K562 (cell line): ENCODE measurements at regions not wholly inside any gene's neighbourhood (a gene's known extent, or its start where the extent isn't known, plus 50 kb on each side); places are given as distances from the start of the nearest gene placed in this dataset.

Experiments
- CBX1 ChIP-seq: sonication (generic); IDR thresholded peaks from 2 replicates; pipeline ENCODE4 v1.6.1; 2016; ENCODE audit warnings: antibody characterized with exemption, low read depth, mild to moderate bottlenecking
- CCNT2 ChIP-seq: IDR thresholded peaks from 2 replicates; pipeline ENCODE4 v1.6.1; 2011; ENCODE audit warnings: borderline replicate concordance, low read depth, mild to moderate bottlenecking, moderate library complexity, mixed read lengths, low read length; ENCODE audit not compliant: insufficient read length; ENCODE audit errors: extremely low read depth
- CREBBP ChIP-seq: IDR thresholded peaks from one replicate; pipeline ENCODE4 v1.6.1; 2012; ENCODE audit warnings: low read depth, mild to moderate bottlenecking, control low read depth, inconsistent platforms, low read length
- FUS ChIP-seq: fragments of 200-400 bp; formaldehyde crosslinking; optimal IDR thresholded peaks from 2 replicates; pipeline ENCODE3; 2017; ENCODE audit warnings: low read depth, low read length
- GATAD2B ChIP-seq: fragments of 450-650 bp; IDR thresholded peaks from 2 replicates; pipeline ENCODE4 v1.6.1; 2017; ENCODE audit warnings: mild to moderate bottlenecking, borderline replicate concordance
- HDAC2 ChIP-seq: fragments of 450-650 bp; IDR thresholded peaks from 2 replicates; pipeline ENCODE4 v1.6.1; 2016; ENCODE audit warnings: mild to moderate bottlenecking
- KHSRP ChIP-seq: fragments of 450-650 bp; IDR thresholded peaks from 2 replicates; pipeline ENCODE4 v1.6.1; 2017
- KLF6 ChIP-seq: fragments of 250-450 bp; sonication (Bioruptor Pico); IDR thresholded peaks from 2 replicates; pipeline ENCODE4 v1.4.0; 2020; ENCODE audit warnings: mild to moderate bottlenecking, moderate library complexity, borderline replicate concordance
- MAFG ChIP-seq: fragments of 450-650 bp; conservative IDR thresholded peaks from 2 replicates; pipeline ENCODE4 v1.6.1; 2016; ENCODE audit warnings: missing genetic modification characterization, missing compliant biosample characterization
- NCOR1 ChIP-seq: fragments of 450-650 bp; IDR thresholded peaks from 2 replicates; pipeline ENCODE4 v1.6.1; 2016; ENCODE audit warnings: mild to moderate bottlenecking, moderate library complexity
- PURB ChIP-seq: sonication (generic); formaldehyde crosslinking; IDR thresholded peaks from 2 replicates; pipeline ENCODE4 v1.9.0; 2021; ENCODE audit warnings: low read depth, mild to moderate bottlenecking, missing genetic modification reagents
- SPI1 ChIP-seq: IDR thresholded peaks from 2 replicates; pipeline ENCODE4 v1.6.1; 2011; ENCODE audit warnings: low read depth, low read length, control low read depth, borderline replicate concordance
- THAP12 ChIP-seq: fragments of 250-450 bp; sonication (Bioruptor Pico); IDR thresholded peaks from 2 replicates; pipeline ENCODE4 v1.9.0; 2021; ENCODE audit warnings: mild to moderate bottlenecking, inconsistent platforms
- ZBTB1 ChIP-seq: sonication (generic); formaldehyde crosslinking; IDR thresholded peaks from 2 replicates; pipeline ENCODE4 v1.8.1; 2023; ENCODE audit warnings: missing genetic modification reagents, low read depth, mild to moderate bottlenecking, borderline replicate concordance
- ZBTB17 ChIP-seq: fragments of 450-650 bp; formaldehyde crosslinking; IDR thresholded peaks from 2 replicates; pipeline ENCODE4 v1.4.0; 2020; ENCODE audit warnings: mild to moderate bottlenecking
- ZBTB26 ChIP-seq: fragments of 450-650 bp; formaldehyde crosslinking; IDR thresholded peaks from 2 replicates; pipeline ENCODE4 v1.4.0; 2022; ENCODE audit warnings: missing genetic modification characterization
- ZHX1 ChIP-seq: fragments of 150-350 bp; conservative IDR thresholded peaks from 2 replicates; pipeline ENCODE4 v1.6.1; 2014; ENCODE audit warnings: low read length
- ZNF445 ChIP-seq: fragments of 250-450 bp; sonication (Bioruptor Pico); IDR thresholded peaks from 2 replicates; pipeline ENCODE4 v1.4.0; 2020; ENCODE audit warnings: low read depth, mild to moderate bottlenecking, moderate library complexity
- ZNF551 ChIP-seq: fragments of 250-450 bp; sonication (Bioruptor Pico); IDR thresholded peaks from 2 replicates; pipeline ENCODE4 v1.5.0; 2021; ENCODE audit warnings: mild to moderate bottlenecking, moderate library complexity
- ZNF707 ChIP-seq: fragments of 250-450 bp; sonication (Bioruptor Pico); conservative IDR thresholded peaks from 2 replicates; pipeline ENCODE4 v1.8.0; 2022; ENCODE audit warnings: inconsistent platforms, mild to moderate bottlenecking, moderate library complexity
- TF ChIP-seq, protein P1 (sequence below): fragments of 250-450 bp; sonication (Bioruptor Pico); IDR thresholded peaks from 2 replicates; pipeline ENCODE4 v1.5.1; 2021; ENCODE audit warnings: mild to moderate bottlenecking

DNA sequence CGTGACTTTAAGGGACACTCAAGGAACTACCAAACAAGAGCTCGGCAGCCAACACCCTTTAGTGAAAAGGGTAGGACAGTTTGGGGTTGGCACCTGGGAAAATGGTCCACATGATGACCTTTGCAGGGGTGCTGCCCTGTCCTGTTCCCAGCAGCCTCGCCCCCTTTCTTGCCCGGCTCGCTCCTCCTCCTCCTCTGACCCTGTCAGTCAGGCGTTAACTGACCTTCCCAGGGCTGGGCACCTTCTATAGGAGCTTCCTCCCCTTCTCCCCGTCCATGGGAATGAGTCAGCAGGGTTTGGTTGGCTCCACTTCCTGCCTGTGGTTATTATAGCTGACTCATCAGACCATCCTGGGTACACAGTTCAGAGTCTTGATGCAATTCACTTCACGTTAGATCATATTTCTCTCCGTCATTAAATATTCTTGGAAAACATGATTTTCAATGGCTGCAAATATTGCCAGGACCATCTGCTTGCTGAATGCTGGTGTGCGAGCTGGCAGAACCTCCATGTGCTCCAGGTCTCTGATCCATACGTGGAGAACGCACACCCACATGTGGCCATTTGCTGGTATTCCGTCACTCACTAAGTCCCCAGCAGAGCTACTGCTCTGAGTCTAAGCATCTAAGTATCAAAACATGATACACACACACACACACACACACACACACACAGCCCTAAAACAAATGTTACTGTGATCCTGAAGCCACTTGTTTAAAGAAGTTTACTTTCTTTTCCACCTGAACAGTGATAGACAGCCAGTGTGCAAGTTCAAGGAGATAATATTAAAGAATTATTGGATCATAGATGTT is 185.0 kb downstream of the ANAPC1 start (continued):
- TF ChIP-seq ZBTB1 (CRISPR knock-in tag) (no peak), HDAC2 (peak; percentile 66; the same call in 1 of the 2 replicates), SPI1 (peak; percentile 95), CBX1 (no peak), MAFG (tag) (peak; percentile 100), THAP12 (peak; percentile 26; the same call in 1 of the 2 replicates), KHSRP (no peak), CCNT2 (no peak), ZNF551 (CRISPR knock-in tag) (no peak), ZNF707 (no peak), ZNF445 (CRISPR knock-in tag) (no peak), FUS (no peak), CREBBP (no peak), KLF6 (no peak; the same call in 1 of the 2 replicates), NCOR1 (peak; percentile 63), PURB (CRISPR knock-in tag) (no peak), ZBTB26 (CRISPR knock-in tag) (peak; percentile 65; the same call in 1 of the 2 replicates), ZHX1 (no peak), ZBTB17 (CRISPR knock-in tag) (0 out of 2 replicates have a peak, but pooled peaks have one; percentile 38), GATAD2B (peak; percentile 57; the same call in 1 of the 2 replicates)
- TF ChIP-seq, protein P1, sequence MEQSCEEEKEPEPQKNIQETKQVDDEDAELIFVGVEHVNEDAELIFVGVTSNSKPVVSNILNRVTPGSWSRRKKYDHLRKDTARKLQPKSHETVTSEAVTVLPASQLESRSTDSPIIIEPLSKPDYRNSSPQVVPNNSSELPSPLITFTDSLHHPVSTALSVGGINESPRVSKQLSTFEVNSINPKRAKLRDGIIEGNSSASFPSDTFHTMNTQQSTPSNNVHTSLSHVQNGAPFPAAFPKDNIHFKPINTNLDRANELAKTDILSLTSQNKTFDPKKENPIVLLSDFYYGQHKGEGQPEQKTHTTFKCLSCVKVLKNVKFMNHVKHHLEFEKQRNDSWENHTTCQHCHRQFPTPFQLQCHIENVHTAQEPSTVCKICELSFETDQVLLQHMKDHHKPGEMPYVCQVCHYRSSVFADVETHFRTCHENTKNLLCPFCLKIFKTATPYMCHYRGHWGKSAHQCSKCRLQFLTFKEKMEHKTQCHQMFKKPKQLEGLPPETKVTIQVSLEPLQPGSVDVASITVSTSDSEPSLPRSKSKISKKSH (CRISPR knock-in tag): no peak
